Mesenteric fat pad (tissue), 1 donor: ENCODE measurements at regions not wholly inside any gene's neighbourhood (a gene's known extent, or its start where the extent isn't known, plus 50 kb on each side); places are given as distances from the start of the nearest gene placed in this dataset.
"Not testable (repeated sequence)": the region's sequence is repeated elsewhere in the genome, so short reads cannot be mapped to it uniquely, and the experiment has no call there.

Experiments used
- DNase-seq: peaks from one replicate; pipeline ENCODE4 v3.0.0-alpha.2; 2020; ENCODE audit warnings: low spot score
- donor health status: DM: yes; HTN: yes; CAD: no.

- DNase-seq, result not testable (repeated sequence)
Measured at GRCh38 chr22:22774762-22775161, 112.9 kb upstream of the IGLL5 start.

DNA sequence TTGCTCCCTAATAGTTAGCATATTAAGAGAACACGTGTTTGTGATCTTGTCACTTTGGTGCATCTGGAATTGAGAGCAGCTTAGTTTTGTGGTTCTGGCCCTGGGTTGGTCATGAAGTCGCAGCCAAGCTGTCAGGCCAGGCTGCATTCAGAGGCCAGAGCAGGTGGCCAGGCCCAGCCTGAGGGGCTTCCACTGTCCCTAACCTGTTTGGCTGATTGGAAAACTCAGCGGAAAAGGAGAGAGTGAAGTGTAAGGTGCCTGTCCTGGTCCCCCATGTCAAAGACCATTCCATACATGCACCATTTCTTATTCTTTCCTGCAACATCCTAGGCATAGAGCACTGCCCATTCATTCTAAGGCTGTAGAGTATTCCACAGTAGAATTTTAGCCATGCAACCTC is 111.5 kb upstream of the IGLL5 start:
- no peak for DNase-seq

DNA sequence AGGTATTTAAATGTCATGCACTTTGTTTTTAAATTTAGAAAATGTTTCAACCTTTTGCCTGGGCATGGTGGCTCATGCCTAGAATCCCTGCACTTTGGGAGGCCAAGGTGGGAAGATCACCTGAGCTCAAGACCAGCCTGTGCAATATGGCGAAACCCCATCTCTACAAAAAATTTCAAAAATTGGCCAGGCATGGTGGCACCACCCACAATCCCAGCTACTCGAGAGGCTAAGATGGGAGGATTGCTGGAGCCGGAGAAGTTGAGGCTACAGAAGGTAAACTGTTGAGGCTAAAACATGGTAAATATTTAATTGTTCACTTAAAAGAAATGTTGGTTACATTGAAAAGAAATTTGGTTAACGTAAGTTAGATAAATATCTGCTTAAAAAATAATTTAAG is 108.4 kb upstream of the IGLL5 start:
- DNase-seq, result no peak

DNA sequence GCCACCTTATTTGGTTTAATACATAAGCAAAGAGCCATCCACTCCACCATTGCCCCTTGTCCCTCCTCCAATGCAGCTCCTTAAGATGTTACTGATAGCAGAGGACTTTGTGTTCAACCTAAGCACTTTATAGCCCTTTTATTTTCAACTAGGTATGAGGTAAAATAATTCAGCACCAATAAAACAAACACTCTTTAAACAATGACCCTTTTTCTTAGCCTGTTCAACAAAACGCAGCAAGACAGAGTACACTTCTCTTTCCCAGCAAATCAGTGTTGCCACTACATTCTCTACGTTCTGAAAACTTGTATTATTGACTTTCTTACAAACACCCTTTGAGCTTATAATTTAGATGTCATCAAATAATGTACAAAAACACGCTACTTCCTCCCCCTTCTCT is 104.0 kb upstream of the IGLL5 start:
- DNase-seq, result no peak

- DNase-seq, result no peak
Measured at GRCh38 chr22:22784249-22785039, 103.2 kb upstream of the IGLL5 start.

DNA sequence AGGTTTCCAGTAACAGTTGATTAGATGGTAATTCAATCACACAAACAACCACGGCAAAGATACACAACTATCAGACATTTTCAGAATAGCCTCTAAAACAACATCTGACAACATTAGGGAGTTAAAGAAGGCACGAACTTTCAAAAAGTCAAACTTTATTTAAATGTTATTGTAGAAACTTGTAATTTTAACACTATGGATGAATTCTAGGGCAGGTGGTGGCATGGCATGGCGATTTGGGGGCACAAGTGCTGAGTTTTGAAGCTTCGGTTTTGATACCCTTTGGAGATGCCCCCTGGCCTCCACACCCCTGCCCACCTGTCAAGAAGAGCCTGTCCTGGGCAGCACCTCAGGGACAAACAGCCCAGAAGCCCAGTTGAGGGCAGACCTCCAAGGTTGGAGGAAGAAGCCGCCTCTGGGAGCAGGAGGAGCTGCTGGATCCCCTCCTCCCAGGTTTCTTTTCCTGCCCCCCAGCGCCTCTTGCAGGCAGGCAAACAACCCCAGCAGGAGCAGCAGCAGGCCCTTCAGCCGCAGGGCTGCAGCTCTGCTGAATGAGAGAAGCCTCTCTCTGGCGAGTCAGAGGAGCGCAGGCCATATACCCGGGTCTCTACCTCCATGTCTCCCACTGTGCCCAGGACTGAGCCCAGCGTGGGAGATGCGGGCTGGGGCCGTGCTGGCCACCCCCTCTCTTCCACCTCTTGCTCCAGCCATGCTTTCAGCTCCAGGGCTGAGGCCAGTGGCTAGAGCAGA is 102.1 kb upstream of the IGLL5 start:
- no peak for DNase-seq

GRCh38 chr22:22786301-22787115 is 101.1 kb upstream of the IGLL5 start:
- DNase-seq, result no peak

DNA sequence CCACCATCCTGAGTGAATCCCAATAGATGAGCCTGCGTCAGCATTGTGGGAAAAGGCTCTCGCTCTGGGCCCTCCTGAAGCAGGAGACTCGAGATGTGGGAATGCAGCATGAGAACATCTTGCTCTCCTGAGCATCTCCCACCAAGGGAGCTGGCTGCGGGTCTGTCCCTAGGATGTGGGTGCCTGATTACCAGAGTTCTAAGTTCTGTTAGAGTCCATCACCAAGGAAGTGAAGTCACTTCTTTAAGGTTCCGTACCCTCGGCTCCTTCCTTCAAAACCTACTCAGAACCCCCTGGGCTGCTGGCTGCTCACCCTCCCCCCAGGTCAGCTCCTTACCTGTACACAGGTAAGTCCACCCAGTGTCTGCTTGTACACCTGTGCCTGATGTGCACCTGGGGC is 100.5 kb upstream of the IGLL5 start:
- DNase-seq, result no peak

- DNase-seq, result no peak
Measured at GRCh38 chr22:22787786-22788459, 99.7 kb upstream of the IGLL5 start.

- no peak for DNase-seq
Measured at GRCh38 chr22:22788460-22789037, 99.1 kb upstream of the IGLL5 start.

GRCh38 chr22:22789233-22789921 is 98.2 kb upstream of the IGLL5 start:
- no peak for DNase-seq

GRCh38 chr22:22789922-22790845 is 97.4 kb upstream of the IGLL5 start:
- DNase-seq, result no peak

- no peak for DNase-seq
Measured at GRCh38 chr22:22791438-22792181, 96.0 kb upstream of the IGLL5 start.

- not testable (repeated sequence) for DNase-seq
Measured at GRCh38 chr22:22792205-22792786, 95.3 kb upstream of the IGLL5 start.

DNA sequence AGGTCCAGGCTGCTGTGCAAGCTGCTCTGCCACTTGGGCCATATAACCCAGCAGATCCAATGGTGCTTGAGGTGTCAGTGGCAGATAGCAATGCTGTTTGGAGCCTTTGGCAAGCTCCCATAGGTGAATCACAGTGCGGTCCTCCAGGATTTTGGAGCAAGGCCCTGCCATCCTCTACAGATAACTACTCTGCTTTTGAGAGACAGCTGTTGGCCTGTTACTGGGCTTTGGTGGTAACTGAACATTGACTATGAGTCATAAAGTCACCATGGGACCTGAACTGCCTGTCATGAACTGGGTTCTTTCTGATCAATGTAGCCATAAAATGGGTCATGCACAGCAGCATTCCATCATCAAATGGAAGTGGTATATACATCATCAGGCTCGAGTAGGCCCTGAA is 92.0 kb upstream of the IGLL5 start:
- peak; percentile 12 for DNase-seq

DNA sequence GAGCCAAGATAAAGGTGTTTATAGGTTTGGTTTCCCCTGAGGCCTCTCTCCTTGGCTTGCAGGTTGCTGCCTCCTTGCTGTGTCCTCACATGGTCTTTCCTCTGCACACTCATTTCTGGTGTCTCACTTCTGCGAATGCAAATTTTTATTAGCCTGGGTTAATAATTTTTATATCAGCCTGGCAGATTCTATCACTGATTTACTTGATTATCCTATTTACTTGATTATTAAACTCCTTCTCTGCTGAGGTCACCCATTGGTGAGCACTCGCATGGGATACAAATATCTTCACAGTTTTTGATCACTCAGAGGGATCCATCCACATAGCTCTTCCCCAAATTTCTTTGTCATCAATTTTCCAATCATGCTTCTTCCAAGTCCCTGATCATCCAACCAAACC is 90.9 kb upstream of the IGLL5 start:
- DNase-seq, result no peak

GRCh38 chr22:22798232-22798616 is 89.4 kb upstream of the IGLL5 start:
- DNase-seq, result no peak

GRCh38 chr22:22798716-22799115 is 88.9 kb upstream of the IGLL5 start:
- DNase-seq, result no peak
